Neural cell (in vitro differentiated cells): ENCODE measurements at regions not wholly inside any gene's neighbourhood (a gene's known extent, or its start where the extent isn't known, plus 50 kb on each side); places are given as distances from the start of the nearest gene placed in this dataset.

Experiments
- H2AFZ ChIP-seq: fragments of 200-600, 300-800 bp; sonication (generic), shearing (Covaris generic); 2 replicates; pipeline ENCODE4 v1.6.0; 2014; ENCODE audit warnings: low read depth, mild to moderate bottlenecking, antibody characterized with exemption, low read length, moderate library complexity
- H3F3A ChIP-seq: fragments of 200-600 bp; shearing (Covaris generic); 2 replicates; pipeline ENCODE4 v1.6.1; 2016; ENCODE audit warnings: mild to moderate bottlenecking, moderate library complexity, mixed read lengths, antibody characterized with exemption, low read length; ENCODE audit not compliant: insufficient read depth, poor library complexity, severe bottlenecking
- H3K27ac ChIP-seq: fragments of 200-600, 300-800 bp; sonication (generic), shearing (Covaris generic); 2 replicates; pipeline ENCODE4 v1.5.1; 2014; ENCODE audit warnings: mild to moderate bottlenecking, low read length, moderate library complexity
- H3K27me3 ChIP-seq: fragments of 300-800, 200-600 bp; sonication (generic), shearing (Covaris generic); 2 replicates; pipeline ENCODE4 v1.6.0; 2014; ENCODE audit warnings: mild to moderate bottlenecking, low read depth, low read length, moderate library complexity; ENCODE audit not compliant: insufficient read depth
- H3K36me3 ChIP-seq: fragments of 300-800, 200-600 bp; sonication (generic), shearing (Covaris generic); 2 replicates; pipeline ENCODE4 v1.5.1; 2014; ENCODE audit warnings: mild to moderate bottlenecking, antibody characterized with exemption, low read length, moderate library complexity; ENCODE audit not compliant: insufficient read depth
- H3K4me2 ChIP-seq: fragments of 300-800, 200-600 bp; sonication (generic), shearing (Covaris generic); 2 replicates; pipeline ENCODE4 v1.6.0; 2014; ENCODE audit warnings: mild to moderate bottlenecking, low read length
- H3K4me3 ChIP-seq: fragments of 300-800, 200-600 bp; sonication (generic), shearing (Covaris generic); 2 replicates; pipeline ENCODE4 v1.5.1; 2014; ENCODE audit warnings: mild to moderate bottlenecking, low read length, moderate library complexity
- H3K79me2 ChIP-seq: fragments of 200-600 bp; shearing (Covaris generic); replicated peaks from 2 replicates; pipeline ENCODE4 v1.6.0; 2014; ENCODE audit warnings: mild to moderate bottlenecking, low read length, moderate library complexity; ENCODE audit not compliant: insufficient read depth
- H3K9ac ChIP-seq: fragments of 300-800, 200-600 bp; sonication (generic), shearing (Covaris generic); 2 replicates; pipeline ENCODE4 v1.6.1; 2016; ENCODE audit warnings: mild to moderate bottlenecking, low read length, mixed read lengths
- H3K9me2 ChIP-seq: fragments of 200-600 bp; shearing (Covaris generic); 2 replicates; pipeline ENCODE4 v1.6.1; 2016; ENCODE audit warnings: mild to moderate bottlenecking, low read length, mixed read lengths; ENCODE audit not compliant: insufficient read depth
- H3K9me3 ChIP-seq: fragments of 200-600, 300-800 bp; sonication (generic), shearing (Covaris generic); 2 replicates; pipeline ENCODE4 v1.6.1; 2016; ENCODE audit warnings: mild to moderate bottlenecking, mixed run types, low read length, moderate library complexity, mixed read lengths
- H4K20me1 ChIP-seq: fragments of 200-600 bp; shearing (Covaris generic); 2 replicates; pipeline ENCODE4 v1.6.1; 2016; ENCODE audit warnings: mild to moderate bottlenecking, mixed run types; ENCODE audit not compliant: insufficient read depth
- EP300 ChIP-seq: fragments of 450-650 bp; conservative IDR thresholded peaks from 2 replicates; pipeline ENCODE4 v1.6.1; 2014; ENCODE audit warnings: antibody characterized with exemption, mild to moderate bottlenecking, moderate library complexity; ENCODE audit not compliant: poor library complexity, severe bottlenecking
- EZH2 ChIP-seq: fragments of 200-600, 300-800 bp; shearing (Covaris generic), sonication (generic); IDR thresholded peaks from 2 replicates; pipeline ENCODE4 v1.6.1; 2014; ENCODE audit warnings: antibody characterized with exemption, low read length, borderline replicate concordance, mild to moderate bottlenecking; ENCODE audit not compliant: insufficient read depth, poor library complexity, severe bottlenecking
- MXI1 ChIP-seq: fragments of 450-650 bp; conservative IDR thresholded peaks from 2 replicates; pipeline ENCODE4 v1.6.1; 2014; ENCODE audit warnings: antibody characterized with exemption, mild to moderate bottlenecking; ENCODE audit not compliant: poor library complexity, severe bottlenecking
- POLR2AphosphoS5 ChIP-seq: IDR thresholded peaks from 2 replicates; pipeline ENCODE4 v1.6.1; 2012
- RAD21 ChIP-seq: fragments of 450-650 bp; conservative IDR thresholded peaks from 2 replicates; pipeline ENCODE4 v1.6.1; 2014; ENCODE audit warnings: antibody characterized with exemption, mild to moderate bottlenecking, moderate library complexity
- REST ChIP-seq: IDR thresholded peaks from 2 replicates; pipeline ENCODE4 v1.6.1; 2012; ENCODE audit warnings: borderline replicate concordance
- SMC3 ChIP-seq: fragments of 450-650 bp; conservative IDR thresholded peaks from 2 replicates; pipeline ENCODE4 v1.6.1; 2014; ENCODE audit warnings: antibody characterized with exemption, mild to moderate bottlenecking, moderate library complexity; ENCODE audit not compliant: poor library complexity
- TAF1 ChIP-seq: IDR thresholded peaks from 2 replicates; pipeline ENCODE4 v1.6.1; 2012; ENCODE audit warnings: low read depth
- TF ChIP-seq, protein P1 (sequence below): fragments of 450-650 bp; IDR thresholded peaks from 2 replicates; pipeline ENCODE4 v1.5.1; 2014; ENCODE audit warnings: antibody characterized with exemption, mild to moderate bottlenecking, moderate library complexity; ENCODE audit not compliant: poor library complexity, severe bottlenecking

DNA sequence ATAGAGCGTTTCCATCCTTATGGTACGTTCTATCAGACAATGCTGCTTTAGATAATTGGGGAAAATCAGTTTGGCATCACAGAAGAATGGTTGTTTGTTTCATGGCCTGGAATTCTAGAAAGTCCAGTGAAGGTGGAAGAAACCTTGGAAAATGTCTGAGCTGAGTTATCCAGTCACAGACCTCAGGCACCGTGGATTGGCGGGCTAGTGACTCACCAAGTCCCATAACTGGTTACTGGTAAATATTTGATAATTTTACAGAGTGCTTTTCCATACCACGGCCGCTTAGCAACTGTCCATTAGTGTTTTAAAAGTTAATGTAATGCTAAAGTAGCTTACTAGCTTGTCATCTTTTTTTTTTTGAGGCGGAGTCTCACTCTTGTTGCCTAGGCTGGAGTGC lies 99.4 kb downstream of the SLC35B3 start (continued):
- no peak for TF ChIP-seq REST
- no peak for TF ChIP-seq RAD21

GRCh38 chr6:8335381-8335780 lies 100.0 kb downstream of the SLC35B3 start:
- H3K79me2 ChIP-seq = no peaks in the 10 kb centered on the region
- no peak overlapping the region for H3K4me3 ChIP-seq
- no peak overlapping the region for H3K27ac ChIP-seq
- H3K9me3 ChIP-seq = no peaks in the 10 kb centered on the region
- no peaks in the 10 kb centered on the region for H3K27me3 ChIP-seq
- no peaks in the 10 kb centered on the region for H4K20me1 ChIP-seq
- no peak for TF ChIP-seq POLR2AphosphoS5
- TF ChIP-seq MXI1 = no peak
- no peak for TF ChIP-seq RAD21
- TF ChIP-seq SMC3 = no peak
- no peak for TF ChIP-seq EZH2
- no peak for TF ChIP-seq REST
- no peak for TF ChIP-seq TAF1
- TF ChIP-seq, protein P1, sequence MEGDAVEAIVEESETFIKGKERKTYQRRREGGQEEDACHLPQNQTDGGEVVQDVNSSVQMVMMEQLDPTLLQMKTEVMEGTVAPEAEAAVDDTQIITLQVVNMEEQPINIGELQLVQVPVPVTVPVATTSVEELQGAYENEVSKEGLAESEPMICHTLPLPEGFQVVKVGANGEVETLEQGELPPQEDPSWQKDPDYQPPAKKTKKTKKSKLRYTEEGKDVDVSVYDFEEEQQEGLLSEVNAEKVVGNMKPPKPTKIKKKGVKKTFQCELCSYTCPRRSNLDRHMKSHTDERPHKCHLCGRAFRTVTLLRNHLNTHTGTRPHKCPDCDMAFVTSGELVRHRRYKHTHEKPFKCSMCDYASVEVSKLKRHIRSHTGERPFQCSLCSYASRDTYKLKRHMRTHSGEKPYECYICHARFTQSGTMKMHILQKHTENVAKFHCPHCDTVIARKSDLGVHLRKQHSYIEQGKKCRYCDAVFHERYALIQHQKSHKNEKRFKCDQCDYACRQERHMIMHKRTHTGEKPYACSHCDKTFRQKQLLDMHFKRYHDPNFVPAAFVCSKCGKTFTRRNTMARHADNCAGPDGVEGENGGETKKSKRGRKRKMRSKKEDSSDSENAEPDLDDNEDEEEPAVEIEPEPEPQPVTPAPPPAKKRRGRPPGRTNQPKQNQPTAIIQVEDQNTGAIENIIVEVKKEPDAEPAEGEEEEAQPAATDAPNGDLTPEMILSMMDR = no peak
- no peaks in the 10 kb centered on the region for H3F3A ChIP-seq
- no peak overlapping the region for H3K9ac ChIP-seq
- no peak overlapping the region for H2AFZ ChIP-seq
- H3K9me2 ChIP-seq = no peaks in the 10 kb centered on the region
- no peak overlapping the region for H3K4me2 ChIP-seq
- no peaks in the 10 kb centered on the region for H3K36me3 ChIP-seq

DNA sequence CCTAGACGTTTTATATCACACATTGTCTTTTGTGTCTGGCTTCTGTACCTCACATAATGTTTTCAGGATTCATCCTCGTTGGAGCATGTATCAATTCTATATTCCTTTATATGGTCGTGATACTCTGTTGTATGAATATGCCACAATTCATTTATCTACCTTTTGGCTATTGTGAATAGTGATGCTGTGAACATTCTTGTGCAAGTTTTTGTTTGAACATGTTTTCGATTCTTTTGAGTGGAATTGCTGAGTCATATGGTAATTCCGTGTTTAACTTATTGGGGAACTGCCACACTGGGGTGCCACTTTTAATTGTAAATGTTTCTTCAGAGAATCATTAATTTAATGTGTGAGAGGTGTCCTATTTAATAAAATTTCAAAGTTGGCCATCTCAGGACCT lies 101.2 kb downstream of the SLC35B3 start:
- no peaks in the 10 kb centered on the region for H3K9me3 ChIP-seq
- no peak overlapping the region for H3K4me3 ChIP-seq
- no peaks in the 10 kb centered on the region for H3F3A ChIP-seq
- no peak overlapping the region for H3K9ac ChIP-seq
- no peaks in the 10 kb centered on the region for H3K36me3 ChIP-seq
- TF ChIP-seq, protein P1 = no peak
- no peak for TF ChIP-seq EZH2
- TF ChIP-seq SMC3 = no peak
- no peak for TF ChIP-seq RAD21
- TF ChIP-seq POLR2AphosphoS5 = no peak
- TF ChIP-seq TAF1 = no peak
- TF ChIP-seq MXI1 = no peak
- no peak for TF ChIP-seq EP300
- TF ChIP-seq REST = no peak
- no peak overlapping the region for H2AFZ ChIP-seq
- H3K27ac ChIP-seq = no peak overlapping the region
- H3K79me2 ChIP-seq = no peaks in the 10 kb centered on the region
- no peak overlapping the region for H3K4me2 ChIP-seq
- no peaks in the 10 kb centered on the region for H3K9me2 ChIP-seq
- no peaks in the 10 kb centered on the region for H3K27me3 ChIP-seq
- H4K20me1 ChIP-seq = no peaks in the 10 kb centered on the region
